H9 (cell line): ENCODE measurements at regions not wholly inside any gene's neighbourhood (a gene's known extent, or its start where the extent isn't known, plus 50 kb on each side); places are given as distances from the start of the nearest gene placed in this dataset.

Source experiments
- DNase-seq: peaks from one replicate; pipeline ENCODE4 v3.0.0-alpha.2; 2017
- H2AFZ ChIP-seq: one replicate; pipeline ENCODE4 v1.6.1; 2013; ENCODE audit warnings: mild to moderate bottlenecking, low read length, control low read depth, moderate library complexity
- H2AK5ac ChIP-seq: 2 replicates; pipeline ENCODE4 v1.6.1; 2013; ENCODE audit warnings: low read length, control low read depth, mixed read lengths; ENCODE audit not compliant: insufficient read length
- H2BK120ac ChIP-seq: one replicate; pipeline ENCODE4 v1.6.1; 2013; ENCODE audit warnings: low read depth, mild to moderate bottlenecking, low read length, control low read depth, inconsistent platforms; ENCODE audit not compliant: poor library complexity, severe bottlenecking
- H2BK12ac ChIP-seq: 2 replicates; pipeline ENCODE4 v1.6.1; 2013; ENCODE audit warnings: low read length, control low read depth, mixed read lengths, low read depth; ENCODE audit not compliant: insufficient read length
- H2BK15ac ChIP-seq: 2 replicates; pipeline ENCODE4 v1.6.1; 2013; ENCODE audit warnings: low read depth, low read length, control low read depth
- H2BK20ac ChIP-seq: one replicate; pipeline ENCODE4 v1.6.1; 2013; ENCODE audit warnings: low read depth, mild to moderate bottlenecking, low read length, control low read depth, inconsistent platforms; ENCODE audit not compliant: poor library complexity, severe bottlenecking
- H2BK5ac ChIP-seq: 2 replicates; pipeline ENCODE4 v1.6.1; 2013; ENCODE audit warnings: low read length, control low read depth, mixed read lengths; ENCODE audit not compliant: insufficient read length
- H3K14ac ChIP-seq: 2 replicates; pipeline ENCODE4 v1.6.1; 2013; ENCODE audit warnings: low read length, control low read depth; ENCODE audit not compliant: insufficient read depth
- H3K18ac ChIP-seq: 2 replicates; pipeline ENCODE4 v1.6.1; 2013; ENCODE audit warnings: low read depth, mild to moderate bottlenecking, mixed read lengths, low read length, control low read depth; ENCODE audit not compliant: insufficient read length
- H3K23ac ChIP-seq: 2 replicates; pipeline ENCODE4 v1.6.1; 2013; ENCODE audit warnings: low read length, control low read depth, mixed read lengths, low read depth; ENCODE audit not compliant: insufficient read length
- H3K23me2 ChIP-seq: 2 replicates; pipeline ENCODE4 v1.6.1; 2013; ENCODE audit warnings: low read depth, mild to moderate bottlenecking, mixed read lengths, low read length, control low read depth; ENCODE audit not compliant: insufficient read length, poor library complexity, severe bottlenecking
- H3K27ac ChIP-seq: 2 replicates; pipeline ENCODE4 v1.5.1; 2013; ENCODE audit warnings: low read length, control low read depth, mixed read lengths, low read depth; ENCODE audit not compliant: insufficient read length
- H3K27me3 ChIP-seq: 2 replicates; pipeline ENCODE4 v1.6.1; 2013; ENCODE audit warnings: low read length, control low read depth, inconsistent platforms; ENCODE audit not compliant: insufficient read depth
- H3K4ac ChIP-seq: 2 replicates; pipeline ENCODE4 v1.6.1; 2013; ENCODE audit warnings: low read depth, mild to moderate bottlenecking, control low read depth, inconsistent platforms, low read length, moderate library complexity
- H3K4me1 ChIP-seq: 2 replicates; pipeline ENCODE4 v1.6.1; 2013; ENCODE audit warnings: low read length, control low read depth, inconsistent platforms; ENCODE audit not compliant: insufficient read depth
- H3K4me2 ChIP-seq: 2 replicates; pipeline ENCODE4 v1.6.1; 2013; ENCODE audit warnings: low read length, control low read depth, mixed read lengths; ENCODE audit not compliant: insufficient read length, insufficient read depth
- H3K56ac ChIP-seq: 2 replicates; pipeline ENCODE4 v1.6.1; 2013; ENCODE audit warnings: low read depth, mild to moderate bottlenecking, mixed read lengths, low read length, control low read depth; ENCODE audit not compliant: insufficient read length
- H3K79me1 ChIP-seq: 2 replicates; pipeline ENCODE4 v1.6.1; 2013; ENCODE audit warnings: low read depth, mild to moderate bottlenecking, moderate library complexity, low read length, control low read depth, inconsistent platforms; ENCODE audit not compliant: insufficient read depth, poor library complexity, severe bottlenecking
- H3K79me2 ChIP-seq: 2 replicates; pipeline ENCODE4 v1.6.1; 2013; ENCODE audit warnings: low read length, control low read depth, inconsistent platforms; ENCODE audit not compliant: insufficient read depth
- H3K9ac ChIP-seq: 2 replicates; pipeline ENCODE4 v1.6.1; 2013; ENCODE audit warnings: low read length, control low read depth, mixed read lengths; ENCODE audit not compliant: insufficient read length; ENCODE audit errors: extremely low read depth
- H3K9me3 ChIP-seq: one replicate; pipeline ENCODE4 v1.6.1; 2013; ENCODE audit warnings: low read depth, low read length, inconsistent platforms; ENCODE audit not compliant: control insufficient read depth
- H3T11ph ChIP-seq: one replicate; pipeline ENCODE4 v1.6.1; 2013; ENCODE audit warnings: mild to moderate bottlenecking, low read length, control low read depth, inconsistent platforms
- H4K20me1 ChIP-seq: one replicate; pipeline ENCODE4 v1.6.1; 2013; ENCODE audit not compliant: control insufficient read depth, insufficient read length, insufficient read depth
- H4K5ac ChIP-seq: 2 replicates; pipeline ENCODE4 v1.6.1; 2013; ENCODE audit warnings: low read depth, mild to moderate bottlenecking, mixed read lengths, low read length, control low read depth; ENCODE audit not compliant: insufficient read length
- H4K8ac ChIP-seq: replicated peaks from 2 replicates; pipeline ENCODE4 v1.6.1; 2013; ENCODE audit warnings: low read length, control low read depth, mixed read lengths, low read depth; ENCODE audit not compliant: insufficient read length
- H4K91ac ChIP-seq: 2 replicates; pipeline ENCODE4 v1.6.1; 2013; ENCODE audit warnings: low read depth, mild to moderate bottlenecking, moderate library complexity, mixed read lengths, low read length, control low read depth; ENCODE audit not compliant: insufficient read length
- H3K27ac Mint-ChIP-seq, 3 experiments: 2 replicates in 2 of 3; 3 replicates in 1 of 3; pipeline ENCODE4 v1.8.0; 2020 to 2021; ENCODE audit warnings: mixed read lengths in 3 of 3, mild to moderate bottlenecking in 1 of 3, moderate library complexity in 1 of 3
- H3K27me3 Mint-ChIP-seq: 2 replicates; pipeline ENCODE4 v1.8.0; 2021; ENCODE audit warnings: low read depth, mild to moderate bottlenecking, moderate library complexity, mixed read lengths
- H3K36me3 Mint-ChIP-seq, 3 experiments: 2 replicates in 2 of 3; 3 replicates in 1 of 3; pipeline ENCODE4 v1.8.0; 2020 to 2021; ENCODE audit warnings: low read depth in 3 of 3, mixed read lengths in 3 of 3; ENCODE audit not compliant: insufficient read depth in 1 of 3
- H3K4me1 Mint-ChIP-seq, 2 experiments: 2 replicates each; pipeline ENCODE4 v1.8.0; 2020; ENCODE audit warnings: mixed read lengths in 2 of 2
- H3K4me3 Mint-ChIP-seq, 2 experiments: 2 replicates in 1 of 2; 3 replicates in 1 of 2; pipeline ENCODE4 v1.8.0; 2020 to 2021; ENCODE audit warnings: mild to moderate bottlenecking in 2 of 2, mixed read lengths in 2 of 2, moderate library complexity in 1 of 2
- H3K9me3 Mint-ChIP-seq, 2 experiments: 2 replicates in 1 of 2; 3 replicates in 1 of 2; pipeline ENCODE4 v1.8.0; 2020; ENCODE audit warnings: mild to moderate bottlenecking in 2 of 2, mixed read lengths in 2 of 2, moderate library complexity in 1 of 2
- WGBS: extraction: QIAGEN DNeasy Blood & Tissue Kit; methylation state at CpG from one replicate; pipeline ENCODE4 v1.1.7; 2013; ENCODE audit warnings: missing lambda C conversion rate, low lambda C conversion rate, mixed read lengths; ENCODE audit not compliant: insufficient read length; ENCODE audit errors: extremely low coverage; 5-methylcytosine and 5-hydroxymethylcytosine counted together
- TF ChIP-seq, protein P1 (sequence below): fragments of 200-600 bp; sonication (generic); conservative IDR thresholded peaks from 3 replicates; pipeline ENCODE4 v1.8.0; 2021; ENCODE audit warnings: antibody characterized with exemption, mild to moderate bottlenecking

GRCh38 chr2:129796801-129797488 is 182.5 kb upstream of the RAB6C start:
- no peak for DNase-seq
- no peak overlapping the region for H3K27ac ChIP-seq

More at GRCh38 chr2:129796801-129797488, 182.5 kb upstream of the RAB6C start:
- Mint-ChIP-seq H3K27me3 (no peaks in the 10 kb centered on the region; the same call in none of the 2 replicates), H3K27ac (no peak overlapping the region), H3K36me3 (peaks cover 0 to 2% (median 0%) of the 10 kb centered on the region in 3 experiments; a peak in 2 of 7 replicates), H3K4me3 (no peak overlapping the region), H3K9me3 (peaks cover 0 to 3% of the 10 kb centered on the region in 2 experiments; a peak in 1 of 5 replicates), H3K4me1 (peaks cover 14 to 20% of the 10 kb centered on the region in 2 experiments)
- Histone ChIP-seq H3K4me1 (peaks cover 6% of the 10 kb centered on the region), H3K79me1 (no peaks in the 10 kb centered on the region), H2BK15ac (no peak overlapping the region), H2AFZ (no peak overlapping the region), H2BK5ac (no peak overlapping the region), H4K8ac (no peak overlapping the region), H2BK20ac (no peak overlapping the region), H3K9me3 (no peaks in the 10 kb centered on the region), H4K20me1 (no peaks in the 10 kb centered on the region), H3K23me2 (no peaks in the 10 kb centered on the region), H3K56ac (no peak overlapping the region), H2BK12ac (no peak overlapping the region), H3T11ph (no peak overlapping the region), H4K5ac (no peak overlapping the region), H3K14ac (no peak overlapping the region), H3K23ac (no peak overlapping the region), H3K4ac (no peak overlapping the region), H2BK120ac (no peak overlapping the region), H4K91ac (no peak overlapping the region), H3K9ac (no peak overlapping the region), H3K4me2 (no peak overlapping the region), H3K18ac (no peak overlapping the region), H3K79me2 (no peaks in the 10 kb centered on the region), H3K27me3 (no peaks in the 10 kb centered on the region), H2AK5ac (no peak overlapping the region)
- TF ChIP-seq, protein P1, sequence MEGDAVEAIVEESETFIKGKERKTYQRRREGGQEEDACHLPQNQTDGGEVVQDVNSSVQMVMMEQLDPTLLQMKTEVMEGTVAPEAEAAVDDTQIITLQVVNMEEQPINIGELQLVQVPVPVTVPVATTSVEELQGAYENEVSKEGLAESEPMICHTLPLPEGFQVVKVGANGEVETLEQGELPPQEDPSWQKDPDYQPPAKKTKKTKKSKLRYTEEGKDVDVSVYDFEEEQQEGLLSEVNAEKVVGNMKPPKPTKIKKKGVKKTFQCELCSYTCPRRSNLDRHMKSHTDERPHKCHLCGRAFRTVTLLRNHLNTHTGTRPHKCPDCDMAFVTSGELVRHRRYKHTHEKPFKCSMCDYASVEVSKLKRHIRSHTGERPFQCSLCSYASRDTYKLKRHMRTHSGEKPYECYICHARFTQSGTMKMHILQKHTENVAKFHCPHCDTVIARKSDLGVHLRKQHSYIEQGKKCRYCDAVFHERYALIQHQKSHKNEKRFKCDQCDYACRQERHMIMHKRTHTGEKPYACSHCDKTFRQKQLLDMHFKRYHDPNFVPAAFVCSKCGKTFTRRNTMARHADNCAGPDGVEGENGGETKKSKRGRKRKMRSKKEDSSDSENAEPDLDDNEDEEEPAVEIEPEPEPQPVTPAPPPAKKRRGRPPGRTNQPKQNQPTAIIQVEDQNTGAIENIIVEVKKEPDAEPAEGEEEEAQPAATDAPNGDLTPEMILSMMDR = no peak
- WGBS = no CpG with 5 or more reads among the region's 9 CpGs
